SH-SY5Y (cell line): ENCODE measurements at regions not wholly inside any gene's neighbourhood (a gene's known extent, or its start where the extent isn't known, plus 50 kb on each side); places are given as distances from the start of the nearest gene placed in this dataset.

Source experiments
- GATA2 ChIP-seq: IDR thresholded peaks from 2 replicates; pipeline ENCODE4 v1.6.1; 2011; ENCODE audit warnings: mild to moderate bottlenecking, low read depth, low read length
- GATA3 ChIP-seq: IDR thresholded peaks from 2 replicates; pipeline ENCODE4 v1.6.1; 2011; ENCODE audit warnings: low read depth, mild to moderate bottlenecking, low read length, moderate library complexity

GRCh38 chr18:67433971-67434370 is 82.5 kb downstream of the DSEL start:
- TF ChIP-seq GATA2 (no peak), GATA3 (no peak)
